GM18861 (cell line): ENCODE measurements at regions not wholly inside any gene's neighbourhood (a gene's known extent, or its start where the extent isn't known, plus 50 kb on each side); places are given as distances from the start of the nearest gene placed in this dataset.
A peak's percentile ranks its signal among the peaks of the same experiment; 100 is the strongest.

ENCODE experiments used
- ATAC-seq: cut with Tn5 transposase; IDR thresholded peaks from one replicate; pipeline ENCODE4 v1.9.1; 2021; ENCODE audit not compliant: unreplicated experiment

DNA sequence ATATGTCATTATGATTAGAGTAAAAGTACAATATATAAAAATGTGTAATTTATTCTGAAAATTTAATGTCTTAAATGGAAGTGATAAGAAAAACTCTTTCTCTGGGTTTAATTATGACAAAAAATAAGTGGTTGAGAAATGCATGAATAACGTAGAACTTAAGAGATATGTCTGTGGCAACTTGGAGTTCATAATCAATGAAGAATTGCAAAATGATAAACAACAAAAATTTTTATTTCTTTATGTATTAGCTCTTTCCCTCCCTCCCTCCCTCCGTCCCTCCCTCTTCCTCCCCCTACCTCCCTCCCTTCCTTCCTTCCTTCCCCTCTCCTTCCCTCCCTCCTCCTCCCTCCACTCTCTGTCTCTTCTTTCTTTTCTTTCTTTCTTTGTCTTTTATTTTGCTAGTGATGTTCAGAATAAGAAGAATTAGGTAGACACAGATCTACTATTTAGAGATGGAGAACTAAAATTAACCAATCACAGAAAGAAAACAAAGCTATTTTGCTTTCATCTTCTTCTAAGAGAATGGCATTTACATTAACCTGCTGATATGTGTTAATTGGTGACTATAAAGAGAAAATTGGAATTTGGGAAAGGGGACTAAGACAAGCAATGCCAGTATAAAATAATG lies 96.3 kb upstream of the PDC start:
- no peak for ATAC-seq

DNA sequence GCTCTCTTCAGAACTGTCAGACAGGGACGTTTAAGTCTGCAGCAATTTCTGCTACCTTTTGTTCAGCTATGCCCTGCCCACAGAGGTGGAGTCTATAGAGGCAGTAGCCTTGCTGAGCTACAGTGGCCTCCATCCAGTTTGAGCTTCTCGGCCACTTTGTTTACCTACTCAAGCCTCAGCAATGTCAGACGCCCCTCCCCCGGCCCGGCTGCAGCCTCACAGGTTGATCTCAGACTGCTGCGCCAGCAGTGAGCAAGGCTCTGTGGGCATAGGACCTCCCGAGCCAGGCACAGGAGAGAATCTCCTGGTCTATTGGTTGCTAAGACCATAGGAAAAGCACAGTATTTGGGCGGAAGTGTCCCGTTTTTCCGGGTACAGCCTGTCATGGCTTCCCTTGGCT lies 89.9 kb upstream of the PDC start:
- ATAC-seq: no peak

DNA sequence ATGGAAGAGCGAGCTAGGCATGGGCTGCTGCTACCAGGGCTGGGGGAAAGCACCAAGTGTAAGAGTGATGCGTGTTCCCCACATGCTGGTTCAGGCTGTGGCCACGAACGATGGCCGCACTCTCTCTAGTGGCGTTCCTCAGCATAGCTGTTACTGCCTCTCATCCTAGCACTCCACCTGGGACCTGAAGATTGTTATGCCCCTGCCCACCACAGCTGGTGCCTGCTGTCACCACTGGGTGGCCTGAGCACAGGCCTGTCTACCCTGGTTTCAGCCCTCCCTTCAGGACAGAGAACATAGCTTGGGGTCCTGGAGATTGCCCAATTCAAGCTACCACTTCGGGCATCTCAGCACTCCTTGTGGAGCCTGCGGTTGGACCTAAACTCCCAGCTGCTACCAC lies 80.1 kb upstream of the PDC start:
- ATAC-seq: no peak

DNA sequence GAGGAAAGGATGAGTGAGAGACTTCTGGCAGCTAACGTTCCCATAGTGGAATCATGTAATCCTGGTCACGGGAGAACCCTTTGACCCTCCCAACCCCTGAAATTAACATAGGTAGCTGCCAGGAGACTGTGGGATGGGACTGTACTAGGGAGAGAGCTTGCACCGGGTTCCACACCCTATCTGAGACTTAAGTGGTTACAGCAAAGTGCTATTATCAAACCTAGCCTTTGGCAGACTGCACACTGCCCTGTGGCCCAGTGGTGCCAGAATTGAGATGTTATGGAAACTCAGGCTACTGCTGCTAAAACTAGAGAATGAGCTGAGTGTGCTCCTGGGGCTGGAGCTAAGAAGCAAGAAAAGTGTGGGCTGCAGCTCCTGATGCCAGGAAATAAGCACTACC lies 79.6 kb upstream of the PDC start:
- no peak for ATAC-seq

DNA sequence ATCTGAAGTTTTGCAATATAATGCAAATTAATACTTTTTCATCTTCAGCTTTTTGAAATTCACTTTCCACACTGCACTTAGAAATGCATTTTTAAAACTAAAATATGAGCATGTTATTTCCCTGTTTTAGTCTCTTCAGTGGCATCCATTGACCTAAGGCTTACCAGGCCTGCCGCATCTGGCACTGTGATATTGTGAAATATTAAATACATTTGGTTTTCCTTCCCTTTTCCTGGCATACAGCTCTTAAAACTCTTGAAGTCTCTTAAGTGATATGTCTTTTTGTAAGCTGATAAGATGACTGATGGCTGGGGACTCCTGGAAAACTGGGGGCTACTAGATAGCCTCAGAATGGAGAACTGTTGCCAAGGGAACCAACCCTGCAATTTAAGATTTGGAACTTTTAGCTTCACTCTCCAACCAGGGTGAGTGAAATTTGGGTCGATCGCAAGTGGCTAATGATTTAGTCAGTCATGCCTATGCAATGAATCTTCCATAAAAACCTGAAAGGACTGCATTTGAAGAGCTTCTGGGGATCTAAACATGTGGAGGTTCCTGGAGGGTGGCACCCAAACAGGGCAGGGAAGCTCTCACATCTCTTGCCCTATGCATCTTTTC lies 75.5 kb upstream of the PDC start:
- ATAC-seq: no peak

DNA sequence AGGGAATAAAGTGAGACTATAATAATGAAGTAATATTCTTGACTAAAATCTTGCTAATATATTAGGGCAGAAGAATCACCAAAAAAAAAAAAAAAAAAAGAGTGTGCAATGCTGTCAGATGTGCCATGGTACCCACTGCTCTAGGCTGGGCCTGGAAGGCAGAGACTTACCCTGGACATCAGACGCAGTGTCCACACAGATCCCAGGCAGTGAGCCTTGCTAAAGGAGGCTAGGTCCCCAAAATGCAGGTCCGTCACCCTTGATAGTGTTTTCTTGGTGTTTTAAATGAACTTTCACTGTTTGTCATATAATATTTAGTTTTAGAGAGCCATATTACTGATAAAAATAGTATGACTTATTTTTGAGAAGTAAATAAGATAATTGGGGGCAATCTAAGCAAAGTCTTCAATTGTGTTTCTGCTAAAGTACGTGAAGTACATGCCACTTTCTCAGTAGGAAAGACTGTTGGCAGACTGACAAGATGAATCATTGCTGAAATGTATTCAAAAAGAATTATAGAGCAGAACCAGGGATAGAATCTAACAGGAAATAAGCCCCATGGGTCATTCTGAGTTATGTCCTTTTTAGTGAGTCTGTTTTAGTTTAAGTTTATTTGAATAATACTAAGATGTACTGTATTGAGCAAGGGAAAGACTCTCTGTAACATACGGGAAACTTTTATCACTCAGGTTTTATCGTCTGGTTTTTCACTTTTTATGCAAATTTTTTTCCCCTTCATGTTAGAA lies 74.6 kb upstream of the PDC start:
- no peak for ATAC-seq

DNA sequence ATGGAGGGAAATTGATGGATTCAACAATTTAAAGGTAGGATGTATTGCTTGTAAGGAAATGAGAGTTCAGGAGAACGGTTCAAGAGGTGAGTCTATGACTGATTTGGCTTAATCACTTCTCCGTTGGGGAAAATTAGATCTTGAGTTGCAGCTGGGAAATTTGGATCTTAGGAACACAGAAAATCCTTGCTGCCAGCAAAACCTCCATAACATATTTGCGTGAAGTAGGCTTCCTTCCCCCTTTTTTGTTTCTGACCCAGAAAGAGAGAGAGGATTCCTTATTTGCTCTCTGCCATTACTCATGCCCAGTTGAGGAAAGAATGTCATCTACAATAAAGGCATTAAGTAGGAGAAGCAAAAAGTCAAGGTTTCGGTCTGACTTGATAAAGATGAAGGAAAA lies 73.5 kb upstream of the PDC start:
- no peak for ATAC-seq

DNA sequence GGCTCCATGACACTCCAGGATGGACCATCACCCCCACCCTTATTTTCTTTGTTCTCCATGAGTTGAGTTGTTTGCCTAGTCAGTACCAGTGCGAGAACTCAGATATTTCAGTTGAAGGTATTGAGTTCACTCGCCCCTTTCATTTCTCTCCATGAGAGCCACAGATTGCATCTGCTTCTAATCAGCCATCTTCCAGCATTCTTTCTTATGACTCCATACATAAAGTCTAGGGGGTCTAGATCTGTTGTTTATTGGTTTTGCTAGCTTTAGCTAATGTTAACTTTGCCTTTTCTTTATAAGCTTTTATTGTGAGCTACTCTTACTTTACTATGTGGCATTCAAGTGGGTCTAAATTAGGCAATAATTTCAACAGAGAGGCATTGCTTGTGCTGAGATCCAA lies 71.6 kb upstream of the PDC start:
- no peak for ATAC-seq

DNA sequence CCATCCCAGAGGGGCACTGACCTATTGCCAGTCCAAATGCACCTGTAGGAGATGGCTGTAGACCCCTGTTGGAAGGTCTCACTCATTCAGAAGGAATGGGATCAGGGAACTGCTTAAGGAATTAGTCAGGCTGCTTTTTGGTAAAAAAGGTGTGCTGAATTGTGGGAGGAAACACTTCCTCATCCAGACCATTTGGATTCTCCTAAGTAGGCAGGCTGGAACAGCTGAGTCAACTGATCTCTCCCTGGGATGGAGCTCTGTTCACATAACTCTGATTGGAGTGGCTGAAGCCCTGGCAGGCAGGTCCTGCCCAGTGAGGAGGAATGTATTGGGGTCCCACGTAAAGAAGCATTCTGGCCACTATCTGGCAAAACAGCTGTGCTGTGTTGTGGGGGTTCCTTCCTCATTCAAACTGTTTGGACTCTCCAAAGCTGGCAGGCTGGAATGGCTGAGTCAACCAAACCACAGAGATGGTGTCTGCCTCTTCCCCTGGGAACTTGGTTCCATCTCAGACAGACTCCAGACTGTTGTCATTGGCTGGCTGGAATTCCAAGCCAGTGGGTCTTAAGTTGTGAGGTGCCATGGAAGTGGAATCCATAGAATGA lies 70.7 kb upstream of the PDC start:
- ATAC-seq: no peak

DNA sequence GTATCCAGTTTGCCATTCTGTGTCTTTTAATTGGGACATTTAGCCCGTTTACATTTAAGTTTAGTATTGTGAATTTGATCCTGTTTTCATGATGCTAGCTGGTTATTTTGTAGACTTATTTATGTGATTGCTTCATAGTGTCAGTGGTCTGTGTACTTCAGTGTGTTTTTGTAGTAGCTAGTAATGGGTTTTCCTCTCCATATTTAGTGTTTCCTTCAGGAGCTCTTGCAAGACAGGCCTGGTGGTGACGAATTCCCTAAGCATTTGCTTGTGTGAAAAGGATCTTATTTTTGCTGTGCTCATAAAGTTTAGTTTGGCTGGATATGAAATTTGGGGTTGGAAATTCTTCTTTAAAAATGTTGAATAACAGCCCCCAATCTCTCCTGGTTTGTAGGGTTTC lies 69.2 kb upstream of the PDC start:
- ATAC-seq: no peak

DNA sequence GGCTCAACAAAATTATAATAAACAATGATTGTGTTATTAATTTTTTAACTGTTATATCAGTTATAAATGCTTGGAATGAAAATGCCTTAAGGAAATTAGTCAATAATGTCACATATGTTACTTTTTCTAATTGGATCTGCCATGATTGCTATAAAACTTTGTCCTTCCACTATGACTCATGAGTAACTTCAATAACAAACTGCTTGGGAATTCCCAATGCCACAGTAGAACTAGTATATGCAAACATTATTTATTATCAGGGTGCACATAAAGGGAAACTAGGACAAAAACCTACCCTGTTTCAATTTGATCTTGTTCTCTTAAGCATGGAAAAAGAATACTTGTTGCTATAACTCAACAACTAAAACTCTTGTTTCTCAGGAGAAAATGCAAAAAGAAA lies 59.1 kb upstream of the PDC start:
- no peak for ATAC-seq

DNA sequence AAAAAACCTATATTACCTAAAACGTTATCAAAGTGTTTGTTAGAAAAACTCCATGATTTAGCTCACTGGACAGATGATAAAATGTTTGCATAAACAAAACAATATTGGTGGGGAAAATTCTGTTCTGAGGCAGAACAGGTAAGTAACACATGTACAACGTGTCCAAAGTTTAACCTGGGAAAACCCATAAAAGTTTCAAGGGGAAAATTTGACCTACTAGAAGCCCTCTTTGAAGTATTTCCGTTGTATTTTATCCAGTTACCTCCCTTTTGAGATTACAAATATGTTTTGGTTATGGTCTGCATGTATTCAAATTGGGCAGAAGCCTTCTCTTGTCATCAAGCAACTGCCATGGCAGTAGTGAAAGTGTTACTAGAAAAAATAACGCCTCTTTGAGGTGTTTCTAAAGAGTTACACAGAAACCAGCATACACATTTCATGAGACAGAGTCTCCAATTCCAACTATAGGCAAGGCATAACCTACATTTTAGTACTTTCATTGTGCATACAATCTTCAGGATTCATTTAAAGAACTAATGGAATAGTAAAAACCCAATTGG lies 58.0 kb upstream of the PDC start:
- ATAC-seq: peak; percentile 69

DNA sequence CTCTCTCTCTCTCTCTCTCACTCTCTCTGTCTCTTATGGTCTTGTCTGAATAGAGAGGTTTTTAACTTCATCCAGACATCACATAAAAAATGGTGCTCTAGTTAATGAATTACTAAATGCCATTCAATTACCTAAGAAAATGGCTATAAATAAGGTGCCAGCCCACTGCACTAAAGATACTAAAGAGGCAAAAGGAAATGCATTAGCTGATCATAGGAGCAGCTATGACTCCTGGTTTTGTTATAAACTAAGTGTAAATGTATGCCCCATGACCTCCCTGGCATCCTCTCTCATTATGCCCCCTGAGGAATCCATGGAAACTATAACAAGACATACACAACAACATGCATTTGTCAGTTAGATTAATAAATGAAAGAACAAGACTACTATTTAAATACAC lies 57.5 kb upstream of the PDC start:
- ATAC-seq: no peak

DNA sequence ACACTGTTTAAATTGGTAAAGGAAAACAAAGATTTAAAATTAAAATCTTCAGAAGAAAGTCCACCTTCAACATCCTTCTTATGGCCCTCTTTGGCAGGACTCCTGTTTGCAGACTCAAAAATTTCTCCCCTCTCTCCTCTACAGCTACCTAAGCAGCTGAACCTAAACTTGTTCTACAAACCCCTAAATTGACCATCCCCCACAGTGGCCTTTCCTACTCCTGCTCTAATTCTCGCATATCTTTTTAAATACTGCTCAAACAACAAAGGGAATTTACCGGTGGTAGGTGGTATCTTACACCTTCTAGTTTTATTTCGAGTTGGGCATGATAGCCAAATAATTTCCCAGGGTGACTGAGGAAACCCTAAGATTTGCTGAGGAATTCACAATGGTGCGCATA lies 53.5 kb upstream of the PDC start:
- no peak for ATAC-seq

DNA sequence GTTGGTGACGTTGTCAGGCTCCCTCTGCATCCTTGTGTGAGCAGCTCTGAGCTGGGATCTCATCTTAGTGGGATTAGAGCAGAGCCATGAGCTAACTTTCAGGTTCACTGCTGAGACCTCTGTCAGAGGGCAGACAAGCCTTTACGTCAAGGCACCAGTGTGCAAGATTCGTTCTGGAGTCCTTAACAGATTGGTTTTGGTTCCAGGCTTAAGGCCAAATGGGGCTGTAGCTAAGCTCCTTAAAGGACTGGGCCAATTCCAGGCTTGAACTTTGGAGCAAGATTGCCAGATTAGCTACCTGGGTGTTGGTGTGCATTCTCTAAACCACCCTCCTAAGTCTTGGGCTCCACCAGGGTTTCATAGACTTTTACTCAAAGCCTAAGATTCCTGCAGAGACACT lies 52.6 kb upstream of the PDC start:
- no peak for ATAC-seq

DNA sequence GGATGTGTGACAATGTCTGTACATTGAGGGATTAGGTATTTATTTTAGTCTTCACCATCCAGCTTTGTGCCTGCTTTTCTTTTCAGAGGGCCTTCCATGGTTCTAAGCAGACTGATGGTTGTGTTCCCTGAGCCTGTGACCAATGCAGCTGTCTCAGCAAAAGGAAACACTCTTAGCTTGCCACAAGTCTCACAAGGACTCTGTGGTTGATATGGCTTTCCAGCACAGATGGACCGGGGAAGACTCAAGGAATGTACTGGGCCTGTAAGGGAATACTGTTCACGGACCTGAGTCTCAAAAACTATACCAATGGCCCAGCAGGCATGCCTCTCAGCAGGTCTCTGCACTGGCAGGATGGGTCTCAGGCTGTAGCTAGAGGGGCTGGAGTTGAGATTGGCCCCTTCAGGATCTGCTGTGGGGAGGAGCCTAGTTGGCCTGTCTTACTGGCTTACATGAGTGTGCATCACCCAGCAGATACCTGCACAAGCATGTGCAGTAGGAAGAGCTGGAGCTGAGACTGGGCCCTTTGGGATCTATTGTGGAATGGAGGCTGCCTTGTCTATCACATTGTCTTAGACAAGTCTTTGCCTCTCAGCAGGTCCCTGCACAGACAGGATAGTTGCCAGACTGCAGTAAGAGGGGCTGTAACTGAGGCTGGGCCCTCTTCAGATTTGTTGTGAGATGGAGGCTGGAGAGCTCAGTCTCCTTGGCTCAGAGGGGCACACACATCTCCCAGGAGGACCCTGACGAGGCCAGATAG lies 52.0 kb upstream of the PDC start:
- ATAC-seq: no peak

DNA sequence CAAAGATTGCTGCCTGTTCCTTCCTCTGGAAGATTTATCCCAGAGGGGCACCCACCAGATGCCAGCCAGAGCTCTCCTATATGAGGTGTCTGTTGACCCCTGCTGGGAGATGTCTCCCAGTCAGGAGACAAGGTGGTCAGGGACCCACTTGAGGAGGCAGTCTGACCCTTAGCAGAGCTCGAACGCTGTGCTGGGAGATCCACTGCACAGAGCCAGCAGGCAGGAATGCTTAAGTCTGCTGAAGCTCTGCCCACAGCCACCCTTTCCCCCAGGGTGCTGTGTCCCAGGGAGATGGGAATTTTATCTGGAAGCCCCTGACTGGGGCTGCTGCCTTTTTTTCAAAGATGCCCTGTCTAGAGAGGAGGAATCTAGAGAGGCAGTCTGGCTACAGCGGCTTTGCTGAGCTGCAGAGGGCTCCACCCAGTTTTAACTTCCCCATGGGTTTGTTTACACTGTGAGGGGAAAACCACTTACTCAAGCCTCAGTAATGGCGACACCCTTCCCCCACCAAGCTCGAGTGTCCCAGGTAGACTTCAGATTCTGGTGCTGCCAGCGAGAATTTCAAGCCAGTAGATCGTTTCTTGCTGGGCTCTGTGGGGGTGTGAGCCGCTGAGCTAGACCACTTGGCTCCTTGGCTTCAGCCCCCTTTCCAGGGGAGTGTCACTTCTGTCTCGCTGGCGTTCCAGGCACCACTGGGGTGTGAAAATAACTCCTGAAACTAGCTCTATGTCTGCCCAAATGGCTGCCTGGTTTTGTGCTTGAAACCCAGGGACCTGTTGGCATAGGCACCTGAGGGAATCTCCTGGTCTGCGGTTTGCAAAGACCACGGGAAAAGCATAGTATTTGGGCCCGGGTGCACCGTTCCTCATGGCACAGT lies 51.1 kb upstream of the PDC start:
- ATAC-seq: peak; percentile 74
